NCI-H187 treated with DMSO at 0.1 percent for 48 hours (cell line): ENCODE measurements at regions not wholly inside any gene's neighbourhood (a gene's known extent, or its start where the extent isn't known, plus 50 kb on each side); places are given as distances from the start of the nearest gene placed in this dataset.
"Not testable (repeated sequence)": the region's sequence is repeated elsewhere in the genome, so short reads cannot be mapped to it uniquely, and the experiment has no call there.

Source experiments
- DNase-seq: peaks from one replicate; lab custom pipeline; 2025; lab: John Stamatoyannopoulos, UW

DNA sequence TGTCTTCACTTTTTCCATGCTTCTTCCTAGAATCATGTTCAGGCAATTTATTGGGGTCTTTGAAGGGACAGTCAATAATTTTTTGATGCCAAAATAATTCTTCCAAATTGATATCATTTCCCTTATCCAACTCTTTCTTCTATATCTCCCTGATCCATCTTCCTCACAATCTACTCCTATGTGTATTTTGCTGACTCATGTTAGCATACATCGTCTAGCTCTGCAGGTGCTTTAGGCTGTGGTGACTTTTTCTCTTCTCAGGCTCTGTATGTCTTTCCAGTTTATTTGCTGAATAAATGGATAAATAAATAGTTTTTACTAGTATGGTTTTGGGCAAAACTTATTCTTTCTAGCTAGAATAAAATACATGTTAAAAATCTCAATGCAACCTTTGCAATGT lies 1650.9 kb upstream of the TMEFF2 start:
- no peak for DNase-seq

DNA sequence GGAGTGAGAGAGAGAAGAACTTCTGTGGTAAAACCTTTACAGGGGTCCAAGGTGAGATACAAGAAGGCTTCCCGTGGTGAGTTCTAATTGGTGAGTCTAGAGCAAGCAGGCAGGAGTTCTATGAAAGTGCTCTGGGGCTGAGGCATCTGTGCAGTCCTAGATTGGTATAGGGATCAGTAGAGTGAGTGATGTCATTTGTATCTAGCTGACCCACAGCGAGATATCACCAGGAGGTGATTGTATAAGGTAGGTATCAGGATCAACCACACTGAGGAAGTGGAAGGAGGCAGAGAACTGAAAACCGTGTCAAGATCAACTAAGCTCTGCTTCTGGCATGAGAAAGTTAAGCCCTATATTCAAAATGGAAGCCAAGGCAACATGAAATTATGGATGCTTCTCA lies 1648.9 kb upstream of the TMEFF2 start:
- DNase-seq = no peak

DNA sequence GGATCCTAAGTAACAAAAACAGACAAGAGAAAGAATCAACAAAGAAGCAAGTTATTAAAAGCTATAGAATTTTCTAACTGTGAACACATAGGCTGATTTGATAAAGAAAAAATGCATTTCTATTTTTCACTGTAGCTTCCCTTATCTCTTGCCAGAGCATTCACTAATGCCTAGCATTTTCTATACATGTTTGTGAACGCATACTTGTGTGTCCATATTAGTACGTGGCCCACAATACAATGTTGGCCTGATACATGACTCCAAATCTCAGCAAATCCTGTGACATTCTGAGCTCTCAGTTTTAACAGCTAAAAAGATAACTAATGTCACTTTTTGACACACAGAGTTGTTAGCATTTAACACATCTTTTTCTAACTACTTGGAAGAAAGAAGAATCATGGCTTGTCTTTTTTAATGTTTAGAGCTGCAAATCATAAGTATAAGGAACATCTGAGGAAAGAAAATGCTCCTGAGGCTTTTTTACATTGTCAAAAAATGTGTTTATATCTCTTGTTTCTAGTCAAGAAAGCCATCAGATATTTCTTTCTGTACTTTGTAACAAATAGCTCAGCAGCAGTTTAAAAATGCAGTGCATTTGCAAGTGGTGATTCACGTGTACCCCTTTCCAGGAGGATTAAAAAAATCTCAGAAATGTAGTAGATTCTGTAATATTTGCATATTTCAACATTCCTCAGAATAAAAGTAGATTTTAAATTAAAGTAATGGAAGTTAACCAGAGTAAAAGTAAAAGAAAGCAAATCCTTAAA lies 1646.8 kb upstream of the TMEFF2 start:
- no peak for DNase-seq

DNA sequence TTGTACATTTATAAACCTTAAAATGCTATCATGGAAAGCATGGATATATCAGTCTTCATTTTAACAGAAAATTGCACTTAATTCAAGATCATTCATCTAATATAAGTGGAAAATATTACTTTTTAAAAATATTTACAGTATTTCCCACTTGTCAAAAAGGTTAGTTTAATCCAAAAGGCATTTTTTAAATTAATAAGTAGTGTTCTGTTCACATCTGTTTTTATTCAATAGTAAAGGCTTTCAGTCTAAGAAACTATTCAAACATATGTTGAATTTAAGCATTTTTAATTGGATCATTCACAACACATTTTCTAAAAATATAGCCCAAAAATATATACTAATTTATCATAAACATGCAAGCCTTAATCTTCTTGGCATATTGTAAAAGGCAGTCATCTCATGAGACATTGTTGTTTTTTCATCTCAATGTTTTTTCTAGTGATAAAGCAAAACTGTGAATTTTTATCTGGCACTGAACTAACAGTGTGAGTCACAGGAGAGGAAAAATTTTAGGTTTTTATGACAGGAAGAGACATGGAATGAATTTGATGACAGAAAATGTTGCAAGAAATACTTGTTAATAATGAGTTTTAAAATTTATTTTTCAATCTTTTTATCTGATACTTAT lies 1642.5 kb upstream of the TMEFF2 start:
- no peak for DNase-seq

DNA sequence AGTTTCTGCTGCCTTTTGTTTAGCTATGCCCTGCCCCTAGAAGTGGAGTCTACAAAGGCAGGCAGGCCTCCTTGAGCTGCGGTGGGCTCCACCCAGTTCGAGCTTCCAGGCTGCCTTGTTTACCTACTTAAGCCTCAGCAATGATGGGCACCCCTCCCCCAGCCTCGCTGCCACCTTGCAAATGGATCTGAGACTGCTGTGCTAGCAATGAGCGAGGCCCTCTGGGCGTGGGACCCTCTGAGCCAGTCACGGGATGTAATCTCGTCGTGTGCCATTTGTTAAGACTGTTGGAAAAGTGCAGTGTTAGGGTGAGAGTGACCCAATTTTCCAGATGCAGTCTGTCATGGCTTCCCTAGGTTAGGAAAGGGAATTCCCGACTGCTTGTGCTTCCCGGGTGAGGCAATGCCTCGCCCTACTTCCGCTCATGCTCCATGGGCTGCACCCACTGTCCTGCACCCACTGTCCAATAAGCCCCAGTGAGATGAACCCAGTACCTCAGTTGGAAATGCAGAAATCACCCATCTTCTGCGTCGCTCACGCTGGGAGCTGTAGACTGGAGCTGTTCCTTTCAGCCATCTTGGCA lies 1641.8 kb upstream of the TMEFF2 start:
- not testable (repeated sequence) for DNase-seq

DNA sequence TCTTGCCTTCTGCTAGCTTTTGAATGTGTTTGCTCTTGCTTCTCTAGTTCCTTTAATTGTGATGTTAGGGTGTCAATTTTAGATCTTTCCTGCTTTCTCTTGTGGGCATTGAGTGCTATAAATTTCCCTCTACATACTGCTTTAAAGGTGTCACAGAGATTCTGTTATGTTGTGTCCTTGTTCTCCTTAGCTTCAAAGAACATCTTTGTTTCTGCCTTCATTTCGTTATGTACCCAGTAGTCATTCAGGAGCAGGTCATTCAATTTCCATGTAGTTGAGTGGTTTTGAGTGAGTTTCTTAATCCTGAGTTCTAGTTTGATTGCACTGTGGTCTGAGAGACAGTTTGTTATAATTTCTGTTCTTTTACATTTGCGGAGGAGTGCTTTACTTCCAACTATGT lies 1639.2 kb upstream of the TMEFF2 start:
- not testable (repeated sequence) for DNase-seq

DNA sequence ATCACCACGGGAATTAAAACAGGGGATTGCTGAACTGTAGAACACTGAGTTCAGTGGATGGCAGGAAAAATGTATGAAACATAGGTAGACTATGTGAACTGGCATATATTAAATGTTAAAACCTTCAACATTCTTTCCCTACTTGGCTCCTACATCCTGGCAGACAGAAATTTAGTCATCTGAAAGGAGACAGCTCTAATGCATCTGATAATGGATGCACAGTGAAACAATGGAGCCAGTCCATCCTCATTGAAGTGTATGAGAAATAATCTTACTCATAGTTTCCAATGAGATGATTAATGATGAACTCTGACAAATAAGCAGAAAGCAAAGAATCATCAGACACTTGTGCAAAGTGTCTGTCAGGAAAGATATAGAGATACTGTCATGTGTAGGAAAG lies 1629.7 kb upstream of the TMEFF2 start:
- DNase-seq = no peak

DNA sequence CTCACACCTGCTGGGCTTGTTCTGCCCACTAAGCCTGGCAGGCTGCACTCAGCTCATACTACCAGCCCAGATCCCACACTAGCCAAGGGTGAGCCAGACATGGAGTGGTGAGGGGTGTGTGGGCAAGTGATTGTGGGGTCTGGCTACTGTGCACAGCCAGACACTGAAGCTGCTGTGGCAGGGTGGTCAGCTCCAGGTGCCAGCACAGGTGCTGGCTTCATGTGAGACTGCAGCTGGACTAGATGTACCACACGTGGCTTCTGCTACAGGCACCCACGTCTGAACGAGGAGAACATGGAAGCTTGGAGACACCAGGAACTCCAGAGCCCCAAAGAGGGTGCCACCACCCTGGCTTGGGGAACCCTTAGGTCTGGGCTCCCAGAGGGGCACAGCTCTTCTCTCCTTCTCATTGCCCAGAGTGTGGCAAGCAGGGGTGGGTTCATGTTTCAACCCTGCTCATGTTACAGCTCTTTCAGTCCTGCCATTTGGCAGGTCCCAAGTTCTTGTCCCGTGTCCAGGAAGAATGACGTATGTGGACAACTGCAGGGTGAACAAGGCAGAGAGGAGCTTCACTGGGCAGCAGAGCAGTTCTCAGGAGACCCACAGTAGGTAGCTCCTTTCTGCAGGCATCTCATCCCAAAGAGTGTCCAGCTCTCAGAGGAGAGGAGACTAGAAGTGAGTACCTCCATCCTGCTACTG lies 1624.2 kb upstream of the TMEFF2 start:
- no peak for DNase-seq

DNA sequence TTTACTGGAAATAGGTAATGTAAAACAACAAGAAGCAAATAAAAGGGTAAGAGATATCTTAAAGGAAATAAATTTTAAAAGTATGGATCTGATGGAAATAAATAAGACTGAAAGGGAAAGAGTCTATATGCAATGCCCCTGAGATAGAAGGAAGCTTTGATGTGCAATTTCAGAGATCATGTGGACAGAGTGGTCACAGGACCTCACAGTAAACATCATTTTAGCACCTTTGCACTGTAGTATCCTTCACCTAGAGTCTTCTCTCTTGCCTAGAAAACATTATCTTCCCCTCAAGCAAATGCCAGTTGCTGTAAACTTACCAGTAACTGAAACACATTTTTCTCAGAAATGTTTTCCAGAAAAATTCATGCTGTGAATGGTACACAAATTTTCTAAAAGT lies 1621.3 kb upstream of the TMEFF2 start:
- no peak for DNase-seq

DNA sequence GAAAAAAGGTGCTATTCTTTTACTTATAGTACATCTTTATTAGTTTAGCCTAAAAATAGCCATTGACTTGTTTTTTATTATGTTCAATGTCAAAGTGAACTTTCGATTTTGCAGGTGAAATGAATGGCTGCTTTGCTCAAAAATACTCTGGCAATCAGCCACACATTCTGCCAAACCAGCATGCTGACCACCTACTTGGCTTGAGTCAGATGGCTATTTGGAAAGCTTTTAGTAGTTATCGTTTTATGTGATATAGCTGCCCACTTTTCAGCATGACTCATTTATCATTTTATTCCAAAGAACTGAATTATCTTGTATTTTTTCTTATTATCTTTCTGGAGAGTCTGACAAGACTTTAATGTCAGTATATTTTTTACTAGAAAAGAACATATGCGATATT lies 1615.8 kb upstream of the TMEFF2 start:
- DNase-seq = no peak

DNA sequence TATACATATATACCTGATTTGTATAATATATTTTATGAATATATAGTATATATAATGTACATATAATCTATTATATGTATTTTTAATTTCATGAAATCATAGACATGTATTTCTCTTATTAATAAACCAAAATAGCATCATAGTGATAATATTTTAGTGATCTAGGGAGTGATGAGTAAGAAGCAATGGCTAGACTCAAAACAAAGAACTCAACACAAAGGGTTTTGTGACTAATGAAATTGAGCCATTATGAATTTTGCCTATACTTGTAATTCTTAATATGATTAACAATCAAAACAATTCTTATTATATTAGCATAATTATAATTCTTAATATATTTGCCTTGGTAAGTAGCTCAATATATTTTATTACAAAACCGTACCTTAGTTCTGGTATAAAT lies 1614.1 kb upstream of the TMEFF2 start:
- DNase-seq = no peak

DNA sequence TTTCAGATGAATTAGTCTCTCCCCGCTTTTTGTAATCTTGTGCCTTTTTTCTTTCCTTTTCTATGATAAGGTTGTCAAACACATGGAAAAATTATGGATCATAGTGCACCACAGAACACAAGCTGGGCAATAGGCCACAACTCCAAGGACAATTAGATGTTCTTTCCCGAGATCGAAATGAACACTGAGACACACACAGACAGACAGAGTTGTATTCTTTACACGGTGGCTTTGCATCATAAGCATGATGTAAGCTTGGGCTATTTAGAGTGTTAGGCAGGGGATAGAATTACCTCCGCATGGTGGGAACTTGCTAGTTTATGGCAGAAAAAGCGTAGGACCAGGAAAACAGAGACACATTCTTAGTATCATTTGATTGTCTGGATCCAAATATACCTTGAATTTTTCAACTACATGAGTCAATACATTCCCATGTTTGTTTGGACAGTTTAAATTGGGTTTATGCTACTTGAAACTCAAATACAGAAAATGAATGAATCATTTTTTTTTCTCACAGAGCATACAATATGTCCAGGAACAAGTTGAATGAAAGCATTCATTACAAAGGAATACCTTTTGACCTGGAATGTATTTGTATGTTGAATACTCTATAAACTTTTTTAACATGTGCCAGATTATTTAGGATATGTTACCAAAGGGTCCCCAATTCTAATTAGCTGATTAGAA lies 1611.5 kb upstream of the TMEFF2 start:
- DNase-seq = no peak

DNA sequence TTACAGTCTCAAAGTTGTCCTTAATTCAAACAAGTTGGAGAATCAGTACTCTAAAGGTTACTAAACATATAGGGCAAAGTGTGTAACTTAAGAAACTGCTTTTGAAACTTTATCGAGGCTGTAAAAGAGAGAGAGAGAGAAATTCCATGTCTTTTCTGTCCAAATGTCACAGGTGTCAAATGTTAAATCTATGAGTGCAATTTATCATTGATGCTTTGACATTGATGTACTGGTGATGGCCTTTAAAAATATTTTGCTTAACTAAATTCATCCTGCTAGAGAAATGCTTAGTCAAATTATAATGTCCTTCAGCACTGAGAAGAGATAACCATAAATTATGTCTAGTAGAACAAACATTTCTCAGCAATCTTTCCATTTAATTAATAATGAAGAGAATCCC lies 1602.1 kb upstream of the TMEFF2 start:
- DNase-seq = no peak

DNA sequence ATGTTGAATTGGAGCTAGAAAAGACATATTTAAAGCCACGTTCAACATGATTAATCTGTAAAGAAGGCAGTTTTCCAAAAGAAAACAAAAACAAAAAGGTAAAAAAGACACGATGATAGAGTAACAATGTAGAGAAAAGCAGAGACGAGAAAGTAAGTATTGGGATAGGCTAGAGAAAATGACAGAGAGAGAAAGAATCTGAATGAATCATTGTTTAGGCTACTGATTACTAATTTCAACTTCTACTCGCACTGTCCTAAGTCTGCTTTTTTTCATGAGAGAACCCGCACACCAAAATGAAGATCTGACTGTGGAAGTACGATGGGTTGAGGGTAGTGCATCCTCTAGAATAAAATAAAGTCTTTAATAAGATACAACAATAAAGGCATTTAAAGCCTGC lies 1599.2 kb upstream of the TMEFF2 start:
- no peak for DNase-seq

DNA sequence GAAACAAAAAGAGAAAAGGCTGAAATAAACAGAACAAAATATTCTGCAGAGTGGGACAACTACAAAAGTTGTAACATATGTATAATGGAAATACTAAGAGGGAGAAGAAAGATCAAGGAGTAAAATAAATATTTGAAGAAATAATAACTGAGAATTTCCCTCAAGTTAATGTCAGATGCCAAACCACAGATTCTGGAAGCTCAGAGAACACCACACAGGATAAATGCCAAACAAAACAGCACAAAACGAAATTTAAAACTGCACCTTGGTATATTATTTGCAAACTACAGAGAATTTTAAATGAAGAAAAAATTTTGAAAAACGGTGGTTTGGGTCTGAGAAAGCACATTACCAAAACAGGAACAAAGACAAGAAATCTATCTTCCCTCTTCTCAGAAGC lies 1588.9 kb upstream of the TMEFF2 start:
- DNase-seq = no peak

DNA sequence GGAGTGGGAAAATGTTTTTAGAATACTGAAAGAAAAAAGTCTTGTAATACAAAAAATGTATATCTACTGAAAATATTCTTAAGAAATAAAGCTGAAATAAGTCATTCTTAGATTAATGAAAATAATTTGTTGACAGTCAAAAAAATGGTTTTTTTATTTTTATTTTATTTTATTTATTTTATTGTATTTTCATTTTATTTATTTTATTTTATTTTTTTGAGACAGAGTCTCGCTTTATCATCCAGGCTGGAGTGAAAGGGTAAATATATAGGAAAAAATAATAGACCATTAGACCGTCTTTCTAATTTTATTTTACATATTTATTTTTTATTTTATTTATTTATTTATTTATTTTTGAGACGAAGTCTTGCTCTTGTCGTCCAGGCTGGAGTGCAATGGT lies 1583.6 kb upstream of the TMEFF2 start:
- no peak for DNase-seq

DNA sequence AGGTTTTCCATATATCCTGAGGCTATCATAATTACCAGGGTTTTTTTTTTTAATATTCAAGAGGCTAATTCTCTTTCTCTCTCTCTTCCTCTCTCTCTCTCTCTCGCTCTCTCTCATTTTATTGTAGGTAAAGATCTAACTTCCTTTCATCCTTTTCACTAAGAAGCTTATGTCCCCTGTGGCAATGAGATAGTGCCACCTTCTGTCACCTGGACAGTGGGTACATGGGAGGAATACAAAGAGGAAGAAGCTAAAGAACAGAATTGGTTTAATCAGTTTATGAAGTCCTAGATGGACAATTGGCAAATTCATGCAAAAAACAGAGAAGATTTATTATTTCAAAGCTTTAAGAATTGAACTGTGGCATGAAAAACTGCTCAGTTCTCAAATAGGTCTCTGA lies 1582.3 kb upstream of the TMEFF2 start:
- no peak for DNase-seq

DNA sequence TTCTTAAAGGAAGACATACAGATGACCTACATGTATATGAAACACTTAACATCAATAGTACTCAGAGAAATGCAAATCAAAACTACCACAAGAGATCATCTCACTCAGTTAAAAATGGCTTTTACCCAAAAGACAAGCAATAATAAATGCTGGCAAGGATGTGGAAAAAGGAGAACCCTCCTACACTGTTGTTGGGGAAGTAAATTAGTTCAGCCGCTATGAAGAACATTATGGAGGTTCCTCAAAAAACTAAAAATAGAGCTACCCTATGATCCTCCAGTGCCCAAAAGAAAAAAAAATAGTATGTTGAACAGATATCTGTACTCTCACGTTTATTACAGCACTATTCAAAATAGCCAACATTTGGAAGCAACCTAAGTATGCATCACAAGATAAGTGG lies 1579.4 kb upstream of the TMEFF2 start:
- DNase-seq = no peak

DNA sequence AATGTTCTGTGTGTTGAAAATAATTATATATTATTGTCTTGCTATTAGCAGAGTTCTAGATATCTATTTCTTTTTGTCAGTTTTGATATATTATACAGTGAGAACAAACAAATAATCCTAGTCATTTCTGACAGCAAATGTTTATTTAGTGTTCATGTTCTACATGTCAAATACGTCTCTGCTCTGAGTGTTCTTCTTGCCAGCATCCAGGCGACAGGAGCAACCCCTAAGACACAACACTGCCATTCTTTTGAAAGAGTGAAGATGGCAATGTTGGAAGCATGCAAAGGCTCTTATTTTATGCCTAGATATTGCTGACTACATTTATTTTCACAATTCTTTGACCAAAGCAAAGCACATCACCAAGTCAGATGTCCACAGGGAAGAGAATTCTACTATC lies 1556.6 kb upstream of the TMEFF2 start:
- no peak for DNase-seq

DNA sequence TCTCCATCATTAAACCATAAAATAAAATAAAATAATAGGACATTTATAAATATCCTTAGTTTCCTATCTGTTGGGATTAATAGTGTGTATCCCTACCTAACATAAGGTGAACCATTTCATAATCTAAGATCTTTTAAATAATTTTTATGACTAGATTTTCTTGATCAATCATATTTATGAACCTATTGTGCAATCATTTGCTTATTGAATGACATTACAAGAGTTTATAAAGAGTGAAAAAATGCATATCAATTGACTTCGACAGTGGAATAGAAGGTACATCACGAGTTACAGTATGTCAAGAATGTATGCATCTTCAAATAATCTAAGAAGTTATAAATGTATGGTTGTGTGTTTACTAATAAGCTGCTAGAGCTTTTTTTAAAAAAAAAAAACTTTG lies 1554.8 kb upstream of the TMEFF2 start:
- DNase-seq = no peak

DNA sequence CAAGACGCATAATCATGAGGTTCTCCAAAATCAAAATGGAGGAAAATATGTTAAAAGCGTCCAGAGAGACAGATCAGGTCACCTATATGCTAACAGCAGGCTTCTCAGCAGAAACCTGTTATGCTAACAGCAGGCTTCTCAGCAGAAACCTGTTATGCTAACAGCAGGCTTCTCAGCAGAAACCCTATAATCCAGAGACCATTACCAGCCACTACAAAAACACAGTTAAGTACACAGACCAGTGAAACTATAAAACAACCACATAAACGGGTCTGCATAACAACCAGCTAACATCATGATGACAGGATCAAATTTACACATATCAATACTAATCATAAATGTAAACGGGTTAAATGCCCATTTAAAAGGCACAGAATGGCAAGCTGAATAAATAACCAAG lies 1548.4 kb upstream of the TMEFF2 start:
- no peak for DNase-seq

DNA sequence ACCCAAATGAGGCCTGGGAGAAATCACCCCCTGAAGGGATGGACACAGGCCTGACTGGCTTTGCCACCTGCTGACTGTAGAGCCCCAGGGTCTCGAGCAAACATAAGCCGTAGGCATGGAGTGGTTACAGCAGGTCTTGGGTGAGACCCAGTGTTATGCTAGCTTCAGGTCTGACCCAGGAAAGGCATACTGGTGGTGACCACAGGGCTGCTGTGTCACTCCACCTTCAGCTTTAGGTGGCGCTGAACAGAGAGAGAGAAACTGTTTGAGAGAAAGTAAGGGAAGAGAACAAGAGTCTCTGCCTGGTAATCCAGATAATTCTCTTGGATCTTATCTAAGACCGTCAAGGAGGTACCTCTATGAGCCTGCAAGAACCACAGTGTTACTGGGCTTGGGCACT lies 1544.2 kb upstream of the TMEFF2 start:
- DNase-seq = no peak

DNA sequence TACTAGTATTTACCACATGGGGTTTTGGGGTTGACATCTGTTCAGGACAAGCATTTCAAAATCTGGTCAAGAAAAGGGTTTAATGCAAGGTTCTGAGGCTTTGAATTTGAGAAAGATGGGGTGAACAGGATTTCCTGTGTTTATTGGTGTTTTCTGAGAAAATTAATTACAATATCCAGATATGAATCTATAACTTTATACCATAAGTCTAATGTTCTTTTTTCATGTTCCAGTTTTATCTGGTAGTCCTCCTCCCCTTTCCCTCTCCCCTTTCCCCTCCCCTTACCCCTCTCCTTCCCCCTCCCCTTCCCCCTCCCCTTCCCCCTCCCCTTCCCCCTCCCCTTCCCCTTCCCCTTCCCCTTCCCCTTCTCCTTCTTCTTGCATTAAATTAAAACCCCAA lies 1518.2 kb upstream of the TMEFF2 start:
- no peak for DNase-seq
